ENCODE measurements at regions not wholly inside any gene's neighbourhood (a gene's known extent, or its start where the extent isn't known, plus 50 kb on each side); places are given as distances from the start of the nearest gene placed in this dataset.
"Not testable (repeated sequence)": the region's sequence is repeated elsewhere in the genome, so short reads cannot be mapped to it uniquely, and the experiment has no call there.

DNA sequence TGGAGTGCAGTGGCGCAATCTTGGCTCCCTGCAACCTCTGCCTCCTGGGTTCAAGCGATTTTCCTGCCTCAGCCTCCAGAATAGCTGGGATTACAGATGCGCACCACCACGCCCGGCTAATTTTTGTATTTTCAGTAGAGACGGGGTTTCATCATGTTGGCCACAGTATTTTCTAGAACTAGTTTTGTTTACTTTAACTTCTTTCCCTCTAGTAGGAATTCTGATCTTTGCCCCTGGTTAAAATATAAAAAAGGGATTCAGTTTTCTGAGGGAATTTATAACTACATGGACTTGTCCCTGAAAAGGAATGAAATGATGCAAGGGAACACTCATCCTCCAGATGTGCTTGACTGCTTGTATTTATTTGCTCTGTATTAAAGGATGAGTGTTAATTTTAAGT is 628.9 kb downstream of the ETNK1 start:
- not testable (repeated sequence) for H3K4me3 Mint-ChIP-seq; H3K27ac Mint-ChIP-seq; DNase-seq; H3K36me3 Mint-ChIP-seq (ENCODE audit: insufficient read depth); ATAC-seq (replicated peaks); H3K9me3 Mint-ChIP-seq; H3K27me3 Mint-ChIP-seq; H3K4me1 Mint-ChIP-seq (ENCODE audit: low read depth in 2 of 2)

DNA sequence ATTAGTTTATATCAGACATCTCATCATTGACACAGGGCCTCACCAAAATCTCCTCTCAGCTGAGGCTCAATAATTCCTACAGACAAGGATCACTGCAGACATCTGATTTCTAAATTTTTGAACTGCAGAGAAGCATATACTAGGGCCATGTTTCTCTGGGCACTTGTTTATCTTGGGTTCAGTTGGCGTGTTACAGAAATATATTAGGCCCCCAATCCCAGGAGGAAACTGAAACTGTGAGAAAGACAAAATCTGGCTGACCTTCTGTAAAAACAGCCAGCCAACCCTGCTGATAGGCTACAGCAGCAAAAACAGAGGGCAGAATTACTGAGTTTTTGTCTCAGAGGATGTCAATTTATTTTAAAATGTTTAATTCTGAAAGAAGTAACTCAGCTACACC is 634.6 kb downstream of the ETNK1 start:
- Mint-ChIP-seq H3K27me3 (no peaks in the 10 kb centered on the region), H3K4me1 (ENCODE audit: low read depth in 2 of 2) (no peaks in the 10 kb centered on the region), H3K4me3 (no peak overlapping the region), H3K27ac (no peak overlapping the region), H3K36me3 (ENCODE audit: insufficient read depth) (no peaks in the 10 kb centered on the region), H3K9me3 (peaks cover 4 to 11% of the 10 kb centered on the region in 2 donors)
- no peak for ATAC-seq (replicated peaks)
- no peak for DNase-seq

DNA sequence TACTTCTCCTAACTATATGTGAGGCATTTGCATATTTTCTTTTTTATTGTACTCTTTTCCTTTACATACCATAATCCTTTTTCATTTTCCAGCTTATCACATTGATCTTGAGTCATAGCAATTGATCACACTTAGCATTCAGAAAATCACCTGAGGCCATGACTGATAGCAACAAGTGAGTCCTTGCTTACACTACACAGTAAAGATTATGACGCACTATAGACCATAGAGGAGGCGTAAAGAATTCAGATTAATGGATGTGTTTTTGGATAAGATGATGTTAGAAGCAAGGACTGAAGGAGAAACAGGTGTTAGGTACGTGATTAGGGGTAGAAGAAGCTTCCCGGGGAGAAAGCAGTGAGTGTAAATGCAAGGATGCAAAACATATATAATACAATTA is 637.7 kb downstream of the ETNK1 start:
- Mint-ChIP-seq H3K36me3 (ENCODE audit: insufficient read depth) (no peaks in the 10 kb centered on the region), H3K9me3 (peaks cover 4 to 11% of the 10 kb centered on the region in 2 donors), H3K4me3 (no peak overlapping the region), H3K27ac (no peak overlapping the region), H3K4me1 (ENCODE audit: low read depth in 2 of 2) (no peaks in the 10 kb centered on the region), H3K27me3 (no peaks in the 10 kb centered on the region)
- ATAC-seq (replicated peaks) = no peak
- no peak for DNase-seq

DNA sequence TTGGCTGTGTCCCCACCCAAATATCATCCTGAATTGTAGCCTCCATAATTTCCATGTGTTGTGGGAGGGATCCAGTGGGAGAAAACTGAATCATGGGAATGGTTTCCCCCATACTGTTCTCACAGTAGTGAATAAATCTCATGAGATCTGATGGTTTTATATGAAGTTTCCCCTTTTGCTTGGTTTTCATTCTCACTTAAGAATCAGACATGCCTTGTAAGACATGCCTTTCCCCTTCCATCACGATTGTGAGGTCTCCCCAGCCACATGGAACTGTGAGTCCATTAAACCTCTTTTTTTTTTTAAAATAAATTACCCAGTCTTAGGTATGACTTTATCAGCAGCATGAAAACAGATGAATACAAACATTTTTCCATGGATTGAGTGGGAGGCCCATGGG is 652.9 kb downstream of the ETNK1 start:
- ATAC-seq (replicated peaks) (no peak), DNase-seq (no peak)
- Mint-ChIP-seq H3K4me3 (no peak overlapping the region), H3K9me3 (peaks cover 0 to 11% of the 10 kb centered on the region in 2 donors), H3K36me3 (ENCODE audit: insufficient read depth) (no peaks in the 10 kb centered on the region), H3K27ac (no peak overlapping the region), H3K27me3 (no peaks in the 10 kb centered on the region), H3K4me1 (ENCODE audit: low read depth in 2 of 2) (no peaks in the 10 kb centered on the region)

DNA sequence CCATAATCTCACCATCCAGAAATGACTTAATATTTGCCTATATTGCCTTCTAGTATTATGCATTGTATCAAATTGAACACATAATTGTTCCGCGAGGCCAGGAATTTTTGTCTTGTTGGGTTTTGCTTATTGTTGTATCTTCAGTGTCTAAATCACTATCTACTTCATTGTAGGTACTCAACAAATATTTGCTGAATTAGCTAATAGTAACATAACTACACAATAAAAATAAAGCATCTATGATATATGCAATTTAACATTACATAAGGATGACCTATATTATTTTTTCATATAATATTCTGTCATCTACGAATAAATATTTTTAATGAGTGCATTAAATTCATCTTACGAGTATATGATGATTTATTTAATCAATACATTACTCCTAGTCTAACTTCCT is 656.3 kb downstream of the ETNK1 start:
- Mint-ChIP-seq H3K9me3 (peaks cover 0 to 16% of the 10 kb centered on the region in 2 donors), H3K27me3 (no peaks in the 10 kb centered on the region), H3K4me3 (no peak overlapping the region), H3K4me1 (ENCODE audit: low read depth in 2 of 2) (no peaks in the 10 kb centered on the region), H3K27ac (no peak overlapping the region), H3K36me3 (ENCODE audit: insufficient read depth) (no peaks in the 10 kb centered on the region)
- DNase-seq = no peak
- no peak for ATAC-seq (replicated peaks)

DNA sequence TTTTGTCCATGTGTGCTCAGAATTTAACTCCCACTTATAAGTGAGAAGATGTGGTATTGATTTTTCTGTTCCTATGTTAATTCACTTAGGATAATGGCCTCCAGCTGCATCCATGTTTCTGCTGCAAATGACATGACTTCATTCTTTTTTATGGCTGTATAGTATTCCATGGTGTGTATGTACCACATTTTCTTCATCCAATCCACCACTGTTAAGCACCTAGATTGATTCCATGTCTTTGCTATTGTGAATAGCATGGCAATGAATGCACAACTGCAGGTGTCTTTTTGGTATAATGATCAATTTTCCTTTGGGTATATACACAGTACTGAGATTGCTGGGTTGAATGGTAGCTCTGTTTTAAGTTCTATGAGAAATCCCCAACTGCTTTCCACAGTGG is 657.7 kb downstream of the ETNK1 start:
- no peak for DNase-seq
- H3K27ac Mint-ChIP-seq = no peak overlapping the region
- ATAC-seq (replicated peaks) = no peak

DNA sequence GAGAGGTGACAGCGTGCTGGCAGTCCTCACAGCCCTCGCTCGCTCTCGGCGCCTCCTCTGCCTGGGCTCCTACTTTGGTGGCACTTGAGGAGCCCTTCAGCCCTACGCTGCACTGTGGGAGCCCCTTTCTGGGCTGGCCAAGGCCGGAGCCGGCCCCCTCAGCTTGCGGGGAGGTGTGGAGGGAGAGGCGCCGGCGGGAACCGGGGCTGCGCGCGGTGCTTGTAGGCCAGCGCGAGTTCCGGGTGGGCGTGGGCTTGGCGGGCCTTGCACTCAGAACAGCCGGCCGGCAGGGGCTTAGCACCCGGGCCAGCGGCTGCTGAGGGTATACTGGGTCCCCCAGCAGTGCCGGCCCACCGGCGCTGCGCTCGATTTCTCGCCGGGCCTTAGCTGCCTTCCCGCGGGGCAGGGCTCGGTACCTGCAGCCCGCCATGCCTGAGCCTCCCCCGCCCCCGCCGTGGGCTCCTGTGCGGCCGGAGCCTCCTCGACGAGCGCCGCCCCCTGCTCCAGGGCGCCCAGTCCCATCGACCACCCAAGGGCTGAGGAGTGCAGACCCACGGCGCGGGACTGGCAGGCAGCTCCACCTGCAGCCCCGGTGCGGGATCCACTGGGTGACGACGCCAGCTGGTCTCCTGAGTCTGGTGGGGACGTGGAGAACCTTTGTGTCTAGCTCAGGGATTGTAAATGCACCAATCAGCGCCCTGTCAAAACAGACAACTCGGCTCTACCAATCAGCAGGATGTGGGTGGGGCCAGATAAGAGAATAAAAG is 661.0 kb downstream of the ETNK1 start:
- not testable (repeated sequence) for H3K27ac Mint-ChIP-seq; H3K36me3 Mint-ChIP-seq (ENCODE audit: insufficient read depth); DNase-seq; H3K4me3 Mint-ChIP-seq; H3K4me1 Mint-ChIP-seq (ENCODE audit: low read depth in 2 of 2); ATAC-seq (replicated peaks); H3K27me3 Mint-ChIP-seq
- H3K9me3 Mint-ChIP-seq = peaks cover 0 to 16% of the 10 kb centered on the region in 2 donors

More for the DNA sequence above, 657.7 kb downstream of the ETNK1 start:
- Mint-ChIP-seq H3K4me1 (ENCODE audit: low read depth in 2 of 2) (no peaks in the 10 kb centered on the region), H3K4me3 (no peak overlapping the region), H3K36me3 (ENCODE audit: insufficient read depth) (no peaks in the 10 kb centered on the region), H3K27me3 (no peaks in the 10 kb centered on the region), H3K9me3 (peaks cover 0 to 16% of the 10 kb centered on the region in 2 donors)

DNA sequence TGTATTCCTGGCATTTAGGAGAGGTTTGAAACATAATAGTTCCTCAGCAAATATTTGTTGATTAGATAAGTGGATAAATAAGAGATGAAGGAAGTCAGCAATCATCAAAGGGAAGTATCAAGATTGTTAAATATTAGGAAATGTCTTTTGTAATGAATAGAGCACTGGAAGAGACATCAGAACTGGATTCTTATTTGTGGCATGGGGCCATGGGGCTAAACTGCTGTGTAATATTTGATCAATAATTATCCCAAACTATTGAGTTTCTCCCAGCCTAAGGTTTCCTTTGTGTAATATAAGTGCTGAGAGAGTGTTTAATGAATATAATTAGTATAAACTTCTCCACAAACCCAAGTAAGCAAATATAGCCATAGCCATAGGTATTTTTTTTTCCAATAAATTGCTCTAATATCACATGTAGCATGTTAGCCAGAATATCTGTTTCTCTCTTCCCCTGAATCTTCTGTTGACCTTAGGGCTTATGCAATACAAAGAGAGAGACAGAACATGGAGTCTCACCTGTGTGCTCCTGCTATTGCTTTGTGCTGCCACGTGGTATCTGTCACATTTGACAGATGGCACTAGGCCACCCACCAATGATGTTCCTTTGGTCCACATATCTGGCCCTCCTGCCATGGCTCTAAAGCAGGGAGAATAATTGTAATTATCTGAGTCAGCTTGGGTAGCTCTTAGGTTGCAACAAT is 658.7 kb downstream of the SOX5 start:
- H3K4me1 Mint-ChIP-seq (ENCODE audit: low read depth in 2 of 2) = no peaks in the 10 kb centered on the region

DNA sequence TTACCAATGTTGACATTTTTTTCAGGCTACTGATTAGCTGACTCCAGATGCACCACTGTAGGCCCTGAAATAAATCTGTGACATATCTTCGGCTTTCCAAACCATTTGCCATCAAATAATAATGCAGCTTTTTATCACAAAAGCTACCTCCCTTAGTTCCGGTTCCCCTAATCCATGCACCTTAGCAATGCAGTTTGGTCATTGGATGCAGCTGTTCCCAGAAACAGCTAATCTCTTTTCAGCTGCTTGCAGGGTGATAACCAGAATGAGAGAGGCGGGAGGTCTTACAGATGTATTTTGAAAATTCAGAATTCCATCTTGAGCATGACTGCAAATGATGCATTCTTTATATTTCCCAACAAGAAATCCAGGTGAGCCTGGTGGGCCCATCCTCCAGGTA is 646.2 kb downstream of the SOX5 start:
- DNase-seq (no peak), ATAC-seq (replicated peaks) (no peak)
- Mint-ChIP-seq H3K27ac (no peak overlapping the region), H3K27me3 (no peaks in the 10 kb centered on the region), H3K36me3 (ENCODE audit: insufficient read depth) (no peaks in the 10 kb centered on the region), H3K4me3 (no peak overlapping the region), H3K4me1 (ENCODE audit: low read depth in 2 of 2) (no peaks in the 10 kb centered on the region), H3K9me3 (peaks cover 0 to 2% of the 10 kb centered on the region in 2 donors)

More for the DNA sequence above, 658.7 kb downstream of the SOX5 start:
- Mint-ChIP-seq H3K27me3 (no peaks in the 10 kb centered on the region), H3K27ac (no peak overlapping the region), H3K4me3 (no peak overlapping the region), H3K36me3 (ENCODE audit: insufficient read depth) (no peaks in the 10 kb centered on the region), H3K9me3 (peaks cover 0 to 2% of the 10 kb centered on the region in 2 donors)
- no peak for ATAC-seq (replicated peaks)
- no peak for DNase-seq

DNA sequence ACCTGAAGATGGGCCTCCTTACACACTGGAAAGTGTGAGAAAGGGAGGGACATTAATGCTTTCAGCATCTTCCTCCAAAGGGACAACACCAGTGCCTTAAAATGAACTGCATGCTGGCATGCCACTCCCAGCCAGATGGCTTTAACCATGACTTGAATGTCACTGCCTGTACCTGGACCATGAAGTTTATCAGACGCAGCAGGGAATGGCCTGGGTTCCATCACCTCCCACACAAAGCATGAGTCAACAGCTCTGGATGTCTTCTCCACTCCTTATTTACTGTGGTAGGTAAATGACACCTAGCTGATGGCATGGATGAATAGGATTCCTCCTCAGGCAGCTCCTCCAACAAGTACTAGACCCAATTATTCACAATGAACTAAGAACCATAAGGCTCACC is 645.6 kb downstream of the SOX5 start:
- no peak for ATAC-seq (replicated peaks)
- Mint-ChIP-seq H3K27me3 (no peaks in the 10 kb centered on the region), H3K9me3 (peaks cover 2 to 4% of the 10 kb centered on the region in 2 donors), H3K36me3 (ENCODE audit: insufficient read depth) (no peaks in the 10 kb centered on the region), H3K27ac (no peak overlapping the region), H3K4me1 (ENCODE audit: low read depth in 2 of 2) (no peaks in the 10 kb centered on the region), H3K4me3 (no peak overlapping the region)
- no peak for DNase-seq

DNA sequence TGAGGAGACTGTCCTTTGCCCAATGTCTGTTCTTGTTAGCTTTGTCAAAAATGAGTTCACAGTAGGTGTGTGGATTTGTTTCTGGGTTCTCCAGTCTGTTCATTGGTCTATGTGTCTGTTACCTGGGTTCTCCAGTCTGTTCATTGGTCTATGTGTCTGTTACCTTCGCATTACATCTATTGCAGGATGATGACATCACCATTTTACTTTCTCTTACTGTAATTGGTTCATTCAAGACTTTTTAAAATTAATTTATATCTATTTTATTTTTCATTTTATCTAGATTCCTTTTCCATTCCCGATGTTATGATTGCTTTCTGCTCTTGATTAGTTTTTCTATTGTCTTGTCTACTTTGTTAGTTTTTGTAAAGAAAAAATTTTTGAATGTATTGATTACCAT is 615.5 kb downstream of the SOX5 start:
- H3K27me3 Mint-ChIP-seq = no peaks in the 10 kb centered on the region
- DNase-seq (no peak), ATAC-seq (replicated peaks) (no peak)
- peaks cover 0 to 4% of the 10 kb centered on the region in 2 donors for H3K9me3 Mint-ChIP-seq
- H3K36me3 Mint-ChIP-seq (ENCODE audit: insufficient read depth) = no peaks in the 10 kb centered on the region
- H3K4me1 Mint-ChIP-seq (ENCODE audit: low read depth in 2 of 2) = no peaks in the 10 kb centered on the region
- H3K27ac Mint-ChIP-seq = no peak overlapping the region
- no peak overlapping the region for H3K4me3 Mint-ChIP-seq

DNA sequence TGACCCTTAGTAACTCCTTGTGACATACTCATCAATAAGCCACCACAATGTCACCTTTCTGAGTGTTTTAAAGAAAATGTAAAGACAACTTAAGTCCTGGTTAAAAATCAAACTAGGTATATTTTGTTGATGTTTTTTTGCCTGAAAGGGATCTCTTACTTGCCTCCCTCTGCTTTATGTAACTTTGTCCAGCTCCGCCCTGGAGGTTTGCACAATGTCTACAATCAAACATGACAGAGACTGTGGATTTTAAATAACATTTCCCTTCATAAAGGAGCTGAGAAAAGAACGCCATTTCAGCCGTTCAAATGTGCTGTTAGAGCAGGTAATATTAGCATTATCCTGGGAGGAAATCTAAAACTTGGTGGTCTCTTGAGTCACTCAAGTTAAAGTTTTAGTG is 613.9 kb downstream of the SOX5 start:
- no peak for ATAC-seq (replicated peaks)

DNA sequence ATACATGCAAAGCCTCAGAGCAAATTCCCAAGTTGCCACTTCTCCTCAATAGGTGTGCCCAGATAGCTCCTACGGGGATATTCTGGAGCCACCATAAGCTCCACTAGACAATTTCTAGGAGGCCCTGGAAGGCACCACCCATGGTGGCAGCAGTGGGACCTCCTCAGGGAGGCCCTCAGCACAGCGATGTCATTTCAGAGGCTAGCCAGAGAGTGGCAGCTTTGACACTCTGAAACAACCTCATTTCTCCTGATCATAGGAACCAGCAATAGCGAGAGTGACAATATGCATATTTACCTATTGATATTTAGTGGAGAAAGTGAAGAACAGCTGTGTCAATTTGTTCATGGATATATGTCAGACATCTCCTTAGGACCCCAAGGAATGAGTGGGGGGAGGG is 612.3 kb downstream of the SOX5 start:
- Mint-ChIP-seq H3K4me1 (ENCODE audit: low read depth in 2 of 2) (no peaks in the 10 kb centered on the region), H3K36me3 (ENCODE audit: insufficient read depth) (no peaks in the 10 kb centered on the region), H3K9me3 (peaks cover 3 to 8% of the 10 kb centered on the region in 2 donors), H3K27ac (no peak overlapping the region), H3K27me3 (no peaks in the 10 kb centered on the region), H3K4me3 (no peak overlapping the region)
- no peak for DNase-seq
- ATAC-seq (replicated peaks) = no peak

More for the DNA sequence above, 613.9 kb downstream of the SOX5 start:
- DNase-seq = no peak
- Mint-ChIP-seq H3K27me3 (no peaks in the 10 kb centered on the region), H3K4me1 (ENCODE audit: low read depth in 2 of 2) (no peaks in the 10 kb centered on the region), H3K4me3 (no peak overlapping the region), H3K27ac (no peak overlapping the region), H3K36me3 (ENCODE audit: insufficient read depth) (no peaks in the 10 kb centered on the region), H3K9me3 (peaks cover 5 to 8% of the 10 kb centered on the region in 2 donors)

DNA sequence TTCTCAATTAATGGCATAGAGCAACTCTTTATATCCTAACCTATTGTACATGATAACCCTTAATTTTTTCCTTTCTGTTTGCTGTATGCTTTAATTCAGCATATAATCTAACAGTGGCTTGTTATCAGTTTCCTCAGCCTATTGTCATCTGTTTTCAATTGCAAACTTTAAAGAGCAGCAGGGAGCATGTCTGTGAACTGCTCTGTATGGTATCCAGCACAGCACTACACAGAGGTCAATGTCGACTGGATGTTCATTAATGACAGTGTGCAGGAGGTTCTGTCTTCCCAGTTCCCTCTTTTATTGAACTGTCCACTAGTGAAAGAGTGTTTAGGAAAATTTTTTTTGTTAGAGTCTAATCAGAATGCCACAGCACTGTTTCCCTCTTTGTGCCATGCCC is 609.1 kb downstream of the SOX5 start:
- Mint-ChIP-seq H3K27ac (no peak overlapping the region), H3K27me3 (no peaks in the 10 kb centered on the region), H3K9me3 (peaks cover 3 to 8% of the 10 kb centered on the region in 2 donors), H3K36me3 (ENCODE audit: insufficient read depth) (no peaks in the 10 kb centered on the region), H3K4me1 (ENCODE audit: low read depth in 2 of 2) (no peaks in the 10 kb centered on the region), H3K4me3 (no peak overlapping the region)
- DNase-seq = no peak
- no peak for ATAC-seq (replicated peaks)
